HG02973 (cell line): ENCODE measurements at regions not wholly inside any gene's neighbourhood (a gene's known extent, or its start where the extent isn't known, plus 50 kb on each side); places are given as distances from the start of the nearest gene placed in this dataset.

Experiments
- ATAC-seq: cut with Tn5 transposase; IDR thresholded peaks from one replicate; pipeline ENCODE4 v1.9.1; 2021; ENCODE audit warnings: moderate library complexity; ENCODE audit not compliant: unreplicated experiment

GRCh38 chr6:209432-210103 is 82.7 kb upstream of the DUSP22 start:
- no peak for ATAC-seq

GRCh38 chr6:210104-210456 is 82.2 kb upstream of the DUSP22 start:
- ATAC-seq: no peak

GRCh38 chr6:210778-211374 is 81.4 kb upstream of the DUSP22 start:
- ATAC-seq: no peak

GRCh38 chr6:211871-212497 is 80.3 kb upstream of the DUSP22 start:
- no peak for ATAC-seq

- no peak for ATAC-seq
These were observed 79.0 kb upstream of the DUSP22 start for GRCh38 chr6:213284-213683.

GRCh38 chr6:214428-214827 is 77.9 kb upstream of the DUSP22 start:
- no peak for ATAC-seq

- ATAC-seq: no peak
These were observed 76.8 kb upstream of the DUSP22 start for GRCh38 chr6:215335-216034.

GRCh38 chr6:217048-217659 is 75.1 kb upstream of the DUSP22 start:
- no peak for ATAC-seq

GRCh38 chr6:218153-219018 is 73.9 kb upstream of the DUSP22 start:
- ATAC-seq: peak; percentile 43

- no peak for ATAC-seq
These were observed 73.2 kb upstream of the DUSP22 start for GRCh38 chr6:219019-219570.

- no peak for ATAC-seq
These were observed 72.6 kb upstream of the DUSP22 start for GRCh38 chr6:219641-220198.

GRCh38 chr6:220312-220711 is 72.0 kb upstream of the DUSP22 start:
- no peak for ATAC-seq

GRCh38 chr6:220721-221475 is 71.4 kb upstream of the DUSP22 start:
- ATAC-seq: no peak

GRCh38 chr6:221531-222349 is 70.5 kb upstream of the DUSP22 start:
- no peak for ATAC-seq

GRCh38 chr6:222468-222867 is 69.8 kb upstream of the DUSP22 start:
- ATAC-seq: no peak

GRCh38 chr6:223136-223535 is 69.2 kb upstream of the DUSP22 start:
- ATAC-seq: no peak

GRCh38 chr6:223763-224162 is 68.5 kb upstream of the DUSP22 start:
- no peak for ATAC-seq

- ATAC-seq: no peak
These were observed 67.9 kb upstream of the DUSP22 start for GRCh38 chr6:224350-224749.
